Activated CD8-positive, alpha-beta T cell treated with anti-CD3 and anti-CD28 coated beads for 36 hours (primary cell): ENCODE measurements at regions not wholly inside any gene's neighbourhood (a gene's known extent, or its start where the extent isn't known, plus 50 kb on each side); places are given as distances from the start of the nearest gene placed in this dataset.

Experiments
- ATAC-seq: fragments of 200-7000 bp; cut with Tn5 transposase; one replicate; pipeline ENCODE4 v1.10.0; 2021; ENCODE audit warnings: mild to moderate bottlenecking, moderate library complexity
- CTCF ChIA-PET: fragments of 350-600 bp; sonication (Branson Sonifier 250); formaldehyde crosslinking; loops from one replicate; lab custom pipeline; 2021; ENCODE audit warnings: antibody characterized with exemption; lab: Charles Lee
- POLR2A ChIA-PET: fragments of 350-600 bp; sonication (Branson Sonifier 250); formaldehyde crosslinking; loops from one replicate; lab custom pipeline; 2021; ENCODE audit warnings: antibody characterized with exemption; lab: Charles Lee
- DNase-seq: peaks from one replicate; pipeline ENCODE4 v3.0.0-alpha.2; 2020
- H3K27ac Mint-ChIP-seq: one replicate; pipeline ENCODE4 v1.8.0; 2021; ENCODE audit warnings: mild to moderate bottlenecking, mixed read lengths
- H3K27me3 Mint-ChIP-seq: one replicate; pipeline ENCODE4 v1.8.0; 2021; ENCODE audit warnings: mixed read lengths
- H3K36me3 Mint-ChIP-seq: one replicate; pipeline ENCODE4 v1.8.0; 2021; ENCODE audit warnings: low read depth, mixed read lengths
- H3K4me1 Mint-ChIP-seq: one replicate; pipeline ENCODE4 v1.8.0; 2021; ENCODE audit warnings: low read depth, mixed read lengths
- H3K4me3 Mint-ChIP-seq: one replicate; pipeline ENCODE4 v1.8.0; 2021; ENCODE audit warnings: mild to moderate bottlenecking, moderate library complexity, mixed read lengths
- H3K9me3 Mint-ChIP-seq: one replicate; pipeline ENCODE4 v1.8.0; 2021; ENCODE audit warnings: mixed read lengths
- CTCF ChIP-seq: fragments of 200-600 bp; IDR thresholded peaks from one replicate; pipeline ENCODE4 v1.8.0; 2022; ENCODE audit warnings: antibody characterized with exemption, mild to moderate bottlenecking
- intact Hi-C: fragments of 100-400 bp; cut with micrococcal nuclease; formaldehyde crosslinking; loops from one replicate; pipeline ENCODE4 v1.10.0; 2022

- ChIA-PET POLR2A (no interaction called here), CTCF (no interaction called here)
- intact Hi-C loops = no loop called here
- TF ChIP-seq CTCF = no peak
- DNase-seq (no peak), ATAC-seq (no peak)
- no peaks in the 10 kb centered on the region for H3K9me3 Mint-ChIP-seq
- no peaks in the 10 kb centered on the region for H3K36me3 Mint-ChIP-seq
- no peaks in the 10 kb centered on the region for H3K4me1 Mint-ChIP-seq
- no peak overlapping the region for H3K27ac Mint-ChIP-seq
- H3K27me3 Mint-ChIP-seq = no peaks in the 10 kb centered on the region
- no peak overlapping the region for H3K4me3 Mint-ChIP-seq
These were observed 224.7 kb downstream of the MTRR start for GRCh38 chr5:8093669-8094068.

DNA sequence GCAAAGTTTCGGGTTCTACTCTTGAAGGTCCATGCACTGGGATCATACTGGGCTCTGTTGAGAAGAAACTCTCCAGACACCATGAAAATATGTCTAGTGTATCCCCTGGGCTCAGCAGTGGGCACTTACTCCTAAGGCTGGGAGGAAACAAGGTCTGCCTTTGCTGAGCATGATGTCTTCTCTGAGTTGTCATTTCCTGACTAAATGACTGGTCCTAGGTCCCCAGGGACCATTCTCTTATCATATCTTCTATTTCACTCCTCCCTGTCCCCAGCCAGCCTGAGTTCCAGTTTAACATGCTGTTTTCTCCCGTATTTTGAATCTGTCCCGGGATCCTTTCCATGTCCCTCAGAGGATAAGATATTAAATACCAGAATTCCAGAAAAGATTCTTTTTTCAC, 225.4 kb downstream of the MTRR start:
- no peaks in the 10 kb centered on the region for H3K4me1 Mint-ChIP-seq
- H3K4me3 Mint-ChIP-seq = no peak overlapping the region
- TF ChIP-seq CTCF = no peak
- no peaks in the 10 kb centered on the region for H3K36me3 Mint-ChIP-seq
- ChIA-PET POLR2A (no interaction called here), CTCF (no interaction called here)
- H3K9me3 Mint-ChIP-seq = no peaks in the 10 kb centered on the region
- no peaks in the 10 kb centered on the region for H3K27me3 Mint-ChIP-seq
- H3K27ac Mint-ChIP-seq = no peak overlapping the region
- ATAC-seq = no peak
- intact Hi-C loops = no loop called here
- no peak for DNase-seq

GRCh38 chr5:8097146-8097545, 228.2 kb downstream of the MTRR start:
- TF ChIP-seq CTCF = no peak
- intact Hi-C loops = no loop called here
- no peaks in the 10 kb centered on the region for H3K36me3 Mint-ChIP-seq
- H3K4me1 Mint-ChIP-seq = no peaks in the 10 kb centered on the region
- POLR2A ChIA-PET = no interaction called here
- CTCF ChIA-PET = no interaction called here
- no peaks in the 10 kb centered on the region for H3K27me3 Mint-ChIP-seq
- ATAC-seq = no peak
- H3K4me3 Mint-ChIP-seq = no peak overlapping the region
- no peak overlapping the region for H3K27ac Mint-ChIP-seq
- H3K9me3 Mint-ChIP-seq = no peaks in the 10 kb centered on the region
- no peak for DNase-seq

DNA sequence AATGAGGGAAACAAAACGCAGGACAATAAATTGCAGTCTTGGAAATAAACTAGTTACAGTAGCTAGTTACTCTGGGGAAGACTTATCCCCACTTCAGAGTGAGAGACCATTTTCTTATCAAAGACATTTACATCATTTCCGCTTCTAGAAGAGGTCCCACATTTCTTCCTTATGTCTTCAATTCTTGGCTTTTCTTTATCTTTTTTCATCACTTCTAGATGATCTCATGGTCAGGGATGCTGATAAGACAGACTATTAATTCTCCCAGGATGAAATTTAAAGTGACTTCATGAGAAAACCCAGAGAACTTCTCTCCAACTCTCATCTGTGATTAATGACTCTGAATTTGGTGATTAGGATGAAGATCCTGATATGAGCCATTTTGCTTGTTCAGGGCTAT, 229.1 kb downstream of the MTRR start:
- Mint-ChIP-seq H3K9me3 (no peaks in the 10 kb centered on the region), H3K27ac (no peak overlapping the region), H3K4me1 (no peaks in the 10 kb centered on the region), H3K27me3 (no peaks in the 10 kb centered on the region), H3K4me3 (no peak overlapping the region), H3K36me3 (no peaks in the 10 kb centered on the region)
- CTCF ChIA-PET = no interaction called here
- DNase-seq (no peak), ATAC-seq (no peak)
- POLR2A ChIA-PET = no interaction called here
- intact Hi-C loops = no loop called here
- no peak for TF ChIP-seq CTCF

GRCh38 chr5:8102714-8103113, 233.8 kb downstream of the MTRR start:
- CTCF ChIA-PET = no interaction called here
- no peak for ATAC-seq
- Mint-ChIP-seq H3K4me3 (no peak overlapping the region), H3K36me3 (no peaks in the 10 kb centered on the region), H3K9me3 (peaks cover 1% of the 10 kb centered on the region), H3K27me3 (no peaks in the 10 kb centered on the region), H3K27ac (no peak overlapping the region), H3K4me1 (no peaks in the 10 kb centered on the region)
- no peak for TF ChIP-seq CTCF
- intact Hi-C loops = no loop called here
- no peak for DNase-seq
- POLR2A ChIA-PET = no interaction called here
